HCT116 (cell line): ENCODE measurements at regions not wholly inside any gene's neighbourhood (a gene's known extent, or its start where the extent isn't known, plus 50 kb on each side); places are given as distances from the start of the nearest gene placed in this dataset.

ENCODE experiments used
- ATAC-seq: fragments of 200-7000 bp; cut with Tn5 transposase; 2 replicates; pipeline ENCODE4 v1.9.1; 2020; ENCODE audit warnings: mild to moderate bottlenecking, moderate library complexity
- BruUV-seq: library from RNA; stranded (reverse); fragments of 400-500 nt; replicated peaks from 2 replicates; lab custom pipeline; 2021; lab: Mats Ljungman, UMichigan
- CTCF ChIA-PET: fragments of 300-600 bp; sonication (Branson Sonifier 250); formaldehyde crosslinking; loops from one replicate; lab custom pipeline; 2021; ENCODE audit warnings: antibody characterized with exemption; lab: Charles Lee
- POLR2A ChIA-PET: fragments of 300-600, 350-600 bp; sonication (Branson Sonifier 250); formaldehyde crosslinking; loops from one replicate; lab custom pipeline; 2021; ENCODE audit warnings: antibody characterized with exemption; lab: Charles Lee
- RAD21 ChIA-PET, 2 experiments: fragments of 300-600 bp; sonication (Branson Sonifier 250); formaldehyde crosslinking; loops; one replicate each; lab custom pipeline; 2023; ENCODE audit warnings: low total read pairs in 2 of 2; ENCODE audit not compliant: uncharacterized antibody in 2 of 2, unreplicated experiment in 2 of 2, low non-redundant PET in 1 of 2; lab: Charles Lee
- DNase-seq: peaks from one replicate; pipeline ENCODE4 v3.0.0-alpha.2; 2010; ENCODE audit warnings: low read depth, low spot score
- H2AFZ ChIP-seq: fragments of 200-600 bp; shearing (Covaris generic), sonication (generic); 2 replicates; pipeline ENCODE4 v1.6.1; 2017; ENCODE audit warnings: low read depth, mixed run types, mixed read lengths, antibody characterized with exemption, low read length; ENCODE audit not compliant: poor library complexity, severe bottlenecking
- H3K27ac ChIP-seq: 2 replicates; pipeline ENCODE4 v1.5.1; 2012; ENCODE audit warnings: low read depth, low read length
- H3K27me3 ChIP-seq: fragments of 200-600 bp; sonication (generic); 2 replicates; pipeline ENCODE4 v1.6.1; 2016; ENCODE audit warnings: mixed run types, low read length, mixed read lengths; ENCODE audit not compliant: insufficient read depth
- H3K36me3 ChIP-seq, 2 experiments: fragments of 200-500 bp in 1 of 2; fragments of 200-600 bp in 1 of 2; sonication (Bioruptor generic) in 1 of 2; sonication (generic) in 1 of 2; 2 replicates each; pipeline versions ENCODE4 v1.5.1 to v1.6.1; 2014 to 2016; ENCODE audit warnings: low read length in 2 of 2, inconsistent platforms in 1 of 2, mixed read lengths in 1 of 2, mixed run types in 1 of 2; ENCODE audit not compliant: insufficient read depth in 2 of 2, control insufficient read depth in 1 of 2
- H3K4me1 ChIP-seq, 2 experiments: fragments of 200-600 bp in 1 of 2; sonication (generic) in 1 of 2; 2 replicates each; pipeline versions ENCODE4 v1.5.1 to v1.6.1; 2012 to 2017; ENCODE audit warnings: low read length in 2 of 2, inconsistent platforms in 1 of 2, mild to moderate bottlenecking in 1 of 2, mixed read lengths in 1 of 2, mixed run types in 1 of 2, moderate library complexity in 1 of 2; ENCODE audit not compliant: insufficient read depth in 2 of 2, control insufficient read depth in 1 of 2
- H3K4me2 ChIP-seq: fragments of 200-600 bp; sonication (generic); 2 replicates; pipeline ENCODE4 v1.6.1; 2017; ENCODE audit warnings: mixed run types, low read length, mixed read lengths
- H3K4me3 ChIP-seq, 2 experiments: fragments of 200-600 bp in 1 of 2; sonication (generic) in 1 of 2; replicated peaks in 1 of 2; 2 replicates each; pipeline ENCODE4 v1.5.1; 2011 to 2016; ENCODE audit warnings: low read length in 2 of 2, control low read depth in 1 of 2, low read depth in 1 of 2, mild to moderate bottlenecking in 1 of 2, mixed read lengths in 1 of 2, mixed run types in 1 of 2
- H3K79me2 ChIP-seq: fragments of 200-600 bp; sonication (generic); 2 replicates; pipeline ENCODE4 v1.6.1; 2017; ENCODE audit warnings: mild to moderate bottlenecking, mixed run types, low read length, moderate library complexity, mixed read lengths; ENCODE audit not compliant: insufficient read depth
- H3K9ac ChIP-seq: fragments of 200-600 bp; sonication (generic); 2 replicates; pipeline ENCODE4 v1.6.1; 2016; ENCODE audit warnings: low read length, mixed read lengths
- H3K9me2 ChIP-seq: fragments of 200-600 bp; sonication (generic), shearing (Covaris generic); 2 replicates; pipeline ENCODE4 v1.6.1; 2017; ENCODE audit warnings: mixed run types, mild to moderate bottlenecking, moderate library complexity; ENCODE audit not compliant: insufficient read depth
- H3K9me3 ChIP-seq, 2 experiments: fragments of 200-500 bp in 1 of 2; fragments of 200-600 bp in 1 of 2; sonication (Bioruptor generic) in 1 of 2; sonication (generic) in 1 of 2; 2 replicates each; pipeline ENCODE4 v1.6.1; 2014 to 2017; ENCODE audit warnings: low read length in 2 of 2, mixed read lengths in 2 of 2, inconsistent platforms in 1 of 2, low read depth in 1 of 2, mild to moderate bottlenecking in 1 of 2, mixed run types in 1 of 2, moderate library complexity in 1 of 2; ENCODE audit not compliant: control insufficient read depth in 1 of 2, insufficient read depth in 1 of 2
- H4K20me1 ChIP-seq: fragments of 200-600 bp; sonication (generic), shearing (Covaris generic); 2 replicates; pipeline ENCODE4 v1.6.1; 2017; ENCODE audit warnings: mixed run types, mild to moderate bottlenecking, moderate library complexity; ENCODE audit not compliant: insufficient read depth
- CBX3 ChIP-seq: IDR thresholded peaks from 2 replicates; pipeline ENCODE4 v1.6.1; 2012; ENCODE audit warnings: low read depth
- CEBPB ChIP-seq: IDR thresholded peaks from 2 replicates; pipeline ENCODE4 v1.6.1; 2012; ENCODE audit warnings: low read depth
- EGR1 ChIP-seq: IDR thresholded peaks from 2 replicates; pipeline ENCODE4 v1.6.1; 2012; ENCODE audit warnings: low read depth
- RAD21 ChIP-seq: IDR thresholded peaks from 2 replicates; pipeline ENCODE4 v1.6.1; 2012; ENCODE audit warnings: low read depth, mild to moderate bottlenecking
- SRF ChIP-seq: IDR thresholded peaks from 2 replicates; pipeline ENCODE4 v1.6.1; 2012; ENCODE audit warnings: low read depth
- TCF7L2 ChIP-seq: IDR thresholded peaks from 2 replicates; pipeline ENCODE4 v1.7.0; 2011; ENCODE audit warnings: borderline replicate concordance, inconsistent platforms; ENCODE audit not compliant: insufficient read depth, insufficient read length; ENCODE audit errors: extremely low read depth
- ZFX ChIP-seq: fragments of 450-650 bp; IDR thresholded peaks from 2 replicates; pipeline ENCODE4 v1.6.1; 2017
- intact Hi-C: fragments of 100-400 bp; cut with micrococcal nuclease; formaldehyde crosslinking; loops from 2 replicates; pipeline ENCODE4 v1.10.0; 2022
- TF ChIP-seq, protein P1 (sequence below): IDR thresholded peaks from 2 replicates; pipeline ENCODE4 v1.6.1; 2012; ENCODE audit warnings: low read depth
- TF ChIP-seq, protein P2 (sequence below), 3 experiments: fragments of 200-600 bp in 1 of 3; sonication (generic) in 1 of 3; IDR thresholded peaks in 2 of 3; conservative IDR thresholded peaks in 1 of 3; 2 replicates each; pipeline ENCODE4 v1.5.1; 2012 to 2017; ENCODE audit warnings: low read depth in 2 of 3, low read length in 2 of 3, antibody characterized with exemption in 1 of 3, borderline replicate concordance in 1 of 3, control low read depth in 1 of 3, mild to moderate bottlenecking in 1 of 3, mixed read lengths in 1 of 3, mixed run types in 1 of 3, moderate library complexity in 1 of 3; ENCODE audit not compliant: insufficient read depth in 1 of 3

DNA sequence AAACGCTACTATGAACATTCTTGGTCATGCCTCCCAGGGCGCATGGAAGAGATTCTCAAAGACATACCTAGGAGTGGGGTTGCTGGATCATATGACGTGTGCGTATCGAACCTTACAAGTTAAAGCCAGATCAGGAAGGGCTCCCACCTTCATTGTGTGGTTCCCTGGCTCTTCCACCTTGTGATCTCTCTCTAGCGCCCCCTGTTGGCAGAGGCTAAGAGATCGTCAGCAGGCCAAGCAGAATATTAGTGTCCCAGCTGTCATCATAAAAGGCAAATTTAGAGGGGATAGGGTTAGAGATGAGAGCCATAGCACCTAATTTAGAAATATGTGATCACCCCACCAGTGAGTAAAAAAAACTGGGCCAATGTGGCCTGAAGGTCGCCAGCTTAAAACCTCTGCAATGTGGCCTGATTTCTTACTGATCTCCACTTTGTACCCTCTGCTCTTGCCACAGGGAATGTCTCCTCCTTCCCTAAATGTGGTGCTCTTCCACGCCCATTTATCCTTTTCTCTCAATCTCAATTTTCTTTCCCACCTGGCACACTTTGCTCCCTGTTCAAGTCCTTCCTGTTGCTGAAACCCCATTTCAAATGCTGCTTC lies 91.7 kb upstream of the SHB start:
- H3K36me3 ChIP-seq = no peaks in the 10 kb centered on the region
- no peak overlapping the region for H3K4me3 ChIP-seq
- no peaks in the 10 kb centered on the region for H3K9me3 ChIP-seq
- POLR2A ChIA-PET = no interaction called here
- H3K79me2 ChIP-seq = no peaks in the 10 kb centered on the region
- H3K27ac ChIP-seq = no peak overlapping the region
- ATAC-seq = peak; percentile 97
- RAD21 ChIA-PET = interaction anchor here in 1 of 2 experiments (0.8 kb wide), 1 partner anchor 73 kb away, joined by 4 read pairs; no protein-coding TSS in a partner anchor
- DNase-seq = peak; percentile 69
- no peaks in the 10 kb centered on the region for H3K27me3 ChIP-seq
- no TSS peak for BruUV-seq
- H4K20me1 ChIP-seq = no peaks in the 10 kb centered on the region
- TF ChIP-seq RAD21 (peak; percentile 70), CBX3 (peak; percentile 37; the same call in 1 of the 2 replicates), TCF7L2 (no peak), EGR1 (no peak), CEBPB (no peak), SRF (peak; percentile 39; the same call in 1 of the 2 replicates), ZFX (no peak)
- TF ChIP-seq, protein P1, sequence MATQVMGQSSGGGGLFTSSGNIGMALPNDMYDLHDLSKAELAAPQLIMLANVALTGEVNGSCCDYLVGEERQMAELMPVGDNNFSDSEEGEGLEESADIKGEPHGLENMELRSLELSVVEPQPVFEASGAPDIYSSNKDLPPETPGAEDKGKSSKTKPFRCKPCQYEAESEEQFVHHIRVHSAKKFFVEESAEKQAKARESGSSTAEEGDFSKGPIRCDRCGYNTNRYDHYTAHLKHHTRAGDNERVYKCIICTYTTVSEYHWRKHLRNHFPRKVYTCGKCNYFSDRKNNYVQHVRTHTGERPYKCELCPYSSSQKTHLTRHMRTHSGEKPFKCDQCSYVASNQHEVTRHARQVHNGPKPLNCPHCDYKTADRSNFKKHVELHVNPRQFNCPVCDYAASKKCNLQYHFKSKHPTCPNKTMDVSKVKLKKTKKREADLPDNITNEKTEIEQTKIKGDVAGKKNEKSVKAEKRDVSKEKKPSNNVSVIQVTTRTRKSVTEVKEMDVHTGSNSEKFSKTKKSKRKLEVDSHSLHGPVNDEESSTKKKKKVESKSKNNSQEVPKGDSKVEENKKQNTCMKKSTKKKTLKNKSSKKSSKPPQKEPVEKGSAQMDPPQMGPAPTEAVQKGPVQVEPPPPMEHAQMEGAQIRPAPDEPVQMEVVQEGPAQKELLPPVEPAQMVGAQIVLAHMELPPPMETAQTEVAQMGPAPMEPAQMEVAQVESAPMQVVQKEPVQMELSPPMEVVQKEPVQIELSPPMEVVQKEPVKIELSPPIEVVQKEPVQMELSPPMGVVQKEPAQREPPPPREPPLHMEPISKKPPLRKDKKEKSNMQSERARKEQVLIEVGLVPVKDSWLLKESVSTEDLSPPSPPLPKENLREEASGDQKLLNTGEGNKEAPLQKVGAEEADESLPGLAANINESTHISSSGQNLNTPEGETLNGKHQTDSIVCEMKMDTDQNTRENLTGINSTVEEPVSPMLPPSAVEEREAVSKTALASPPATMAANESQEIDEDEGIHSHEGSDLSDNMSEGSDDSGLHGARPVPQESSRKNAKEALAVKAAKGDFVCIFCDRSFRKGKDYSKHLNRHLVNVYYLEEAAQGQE = no peak
- TF ChIP-seq, protein P2, sequence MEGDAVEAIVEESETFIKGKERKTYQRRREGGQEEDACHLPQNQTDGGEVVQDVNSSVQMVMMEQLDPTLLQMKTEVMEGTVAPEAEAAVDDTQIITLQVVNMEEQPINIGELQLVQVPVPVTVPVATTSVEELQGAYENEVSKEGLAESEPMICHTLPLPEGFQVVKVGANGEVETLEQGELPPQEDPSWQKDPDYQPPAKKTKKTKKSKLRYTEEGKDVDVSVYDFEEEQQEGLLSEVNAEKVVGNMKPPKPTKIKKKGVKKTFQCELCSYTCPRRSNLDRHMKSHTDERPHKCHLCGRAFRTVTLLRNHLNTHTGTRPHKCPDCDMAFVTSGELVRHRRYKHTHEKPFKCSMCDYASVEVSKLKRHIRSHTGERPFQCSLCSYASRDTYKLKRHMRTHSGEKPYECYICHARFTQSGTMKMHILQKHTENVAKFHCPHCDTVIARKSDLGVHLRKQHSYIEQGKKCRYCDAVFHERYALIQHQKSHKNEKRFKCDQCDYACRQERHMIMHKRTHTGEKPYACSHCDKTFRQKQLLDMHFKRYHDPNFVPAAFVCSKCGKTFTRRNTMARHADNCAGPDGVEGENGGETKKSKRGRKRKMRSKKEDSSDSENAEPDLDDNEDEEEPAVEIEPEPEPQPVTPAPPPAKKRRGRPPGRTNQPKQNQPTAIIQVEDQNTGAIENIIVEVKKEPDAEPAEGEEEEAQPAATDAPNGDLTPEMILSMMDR (IDR thresholded peaks at IDR 0.05 in 2 of 3, conservative IDR thresholded peaks at IDR 0.05 in 1 of 3; ENCODE audit: borderline replicate concordance in 1 of 3, insufficient read depth in 1 of 3, low read depth in 2 of 3, low read length in 2 of 3) = peak; percentile 71 to 96 (median 92)
- intact Hi-C loops = loop anchor here (1.0 to 5.0 kb wide), 3 partner anchors 73 to 247 kb away; no protein-coding TSS in a partner anchor
- CTCF ChIA-PET = interaction anchor here (0.6 to 2.9 kb wide), 5 partner anchors 28 to 256 kb away, joined by 3 to 15 read pairs (median 3); no protein-coding TSS in a partner anchor
- H3K4me2 ChIP-seq = peak overlapping the region; percentile 18; the same call in 1 of the 2 replicates
- peak overlapping the region; percentile 28 for H2AFZ ChIP-seq
- no peak overlapping the region for H3K9ac ChIP-seq
- 0 out of 4 replicates have a peak, but pooled peaks cover 0 to 2% of the 10 kb centered on the region in 2 experiments for H3K4me1 ChIP-seq
- no peaks in the 10 kb centered on the region for H3K9me2 ChIP-seq
